Stimulated activated CD8-positive, alpha-beta memory T cell treated with anti-CD3 and anti-CD28 coated beads, Interleukin-7, amount 100 ng/mL, for 48 hours (primary cell): ENCODE measurements at regions not wholly inside any gene's neighbourhood (a gene's known extent, or its start where the extent isn't known, plus 50 kb on each side); places are given as distances from the start of the nearest gene placed in this dataset.

ENCODE experiments used
- DNase-seq, 2 donors: peaks; one replicate each; pipeline ENCODE4 v3.0.0-alpha.2; 2020; ENCODE audit warnings: low read depth in 1 of 2; ENCODE audit errors: extremely low read depth in 1 of 2

GRCh38 chr22:34879001-34879400 lies 187.0 kb upstream of the ISX start:
- no peak for DNase-seq

- no peak for DNase-seq
Observed at GRCh38 chr22:34880662-34881061, 185.3 kb upstream of the ISX start.

GRCh38 chr22:34881453-34881852 lies 184.5 kb upstream of the ISX start:
- DNase-seq: no peak

GRCh38 chr22:34885852-34886251 lies 180.1 kb upstream of the ISX start:
- DNase-seq: no peak

- DNase-seq: no peak
Observed at GRCh38 chr22:34886391-34886790, 179.6 kb upstream of the ISX start.

GRCh38 chr22:34886812-34887211 lies 179.1 kb upstream of the ISX start:
- DNase-seq: no peak

GRCh38 chr22:34897126-34897525 lies 168.8 kb upstream of the ISX start:
- DNase-seq: no peak

- DNase-seq: no peak
Observed at GRCh38 chr22:34902335-34902734, 163.6 kb upstream of the ISX start.

- DNase-seq: no peak
Observed at GRCh38 chr22:34903416-34903815, 162.5 kb upstream of the ISX start.

- no peak for DNase-seq
Observed at GRCh38 chr22:34904486-34904885, 161.5 kb upstream of the ISX start.

- DNase-seq: no peak
Observed at GRCh38 chr22:34913826-34914225, 152.1 kb upstream of the ISX start.

- DNase-seq: no peak
Observed at GRCh38 chr22:34914846-34915245, 151.1 kb upstream of the ISX start.

GRCh38 chr22:34917239-34917638 lies 148.7 kb upstream of the ISX start:
- no peak for DNase-seq

- DNase-seq: no peak
Observed at GRCh38 chr22:34931026-34931425, 134.9 kb upstream of the ISX start.

GRCh38 chr22:34934261-34934660 lies 131.7 kb upstream of the ISX start:
- DNase-seq: no peak

GRCh38 chr22:34943830-34944229 lies 122.1 kb upstream of the ISX start:
- DNase-seq: no peak

GRCh38 chr22:34946339-34946985 lies 119.5 kb upstream of the ISX start:
- DNase-seq: no peak

- DNase-seq: no peak
Observed at GRCh38 chr22:34950489-34950888, 115.5 kb upstream of the ISX start.

- DNase-seq: no peak
Observed at GRCh38 chr22:34951212-34951611, 114.7 kb upstream of the ISX start.

- DNase-seq: no peak
Observed at GRCh38 chr22:34960005-34960404, 106.0 kb upstream of the ISX start.

GRCh38 chr22:34966980-34967565 lies 98.9 kb upstream of the ISX start:
- DNase-seq: no peak

GRCh38 chr22:34969001-34969790 lies 96.8 kb upstream of the ISX start:
- no peak for DNase-seq
